Nephron progenitor cell (in vitro differentiated cells): ENCODE measurements at regions not wholly inside any gene's neighbourhood (a gene's known extent, or its start where the extent isn't known, plus 50 kb on each side); places are given as distances from the start of the nearest gene placed in this dataset.
A peak's percentile ranks its signal among the peaks of the same experiment; 100 is the strongest.

Experiments used
- DNase-seq: peaks from one replicate; pipeline ENCODE4 v3.0.0; 2021
- H3K27ac Mint-ChIP-seq: 2 replicates; pipeline ENCODE4 v1.8.0; 2021; ENCODE audit warnings: mild to moderate bottlenecking, moderate library complexity, mixed read lengths
- H3K27me3 Mint-ChIP-seq: 2 replicates; pipeline ENCODE4 v1.8.0; 2021; ENCODE audit warnings: mild to moderate bottlenecking, low read depth, mixed read lengths; ENCODE audit not compliant: poor library complexity
- H3K36me3 Mint-ChIP-seq: 2 replicates; pipeline ENCODE4 v1.8.0; 2021; ENCODE audit warnings: low read depth, mixed read lengths
- H3K4me1 Mint-ChIP-seq: 2 replicates; pipeline ENCODE4 v1.8.0; 2021; ENCODE audit warnings: mixed read lengths
- H3K4me3 Mint-ChIP-seq: 2 replicates; pipeline ENCODE4 v1.8.0; 2021; ENCODE audit warnings: mild to moderate bottlenecking, moderate library complexity, mixed read lengths
- H3K9me3 Mint-ChIP-seq: 2 replicates; pipeline ENCODE4 v1.8.0; 2021; ENCODE audit warnings: mild to moderate bottlenecking, moderate library complexity, mixed read lengths
- TF ChIP-seq, protein P1 (sequence below): fragments of 200-600 bp; sonication (generic); IDR thresholded peaks from 2 replicates; pipeline ENCODE4 v1.5.0; 2021; ENCODE audit warnings: antibody characterized with exemption

DNA sequence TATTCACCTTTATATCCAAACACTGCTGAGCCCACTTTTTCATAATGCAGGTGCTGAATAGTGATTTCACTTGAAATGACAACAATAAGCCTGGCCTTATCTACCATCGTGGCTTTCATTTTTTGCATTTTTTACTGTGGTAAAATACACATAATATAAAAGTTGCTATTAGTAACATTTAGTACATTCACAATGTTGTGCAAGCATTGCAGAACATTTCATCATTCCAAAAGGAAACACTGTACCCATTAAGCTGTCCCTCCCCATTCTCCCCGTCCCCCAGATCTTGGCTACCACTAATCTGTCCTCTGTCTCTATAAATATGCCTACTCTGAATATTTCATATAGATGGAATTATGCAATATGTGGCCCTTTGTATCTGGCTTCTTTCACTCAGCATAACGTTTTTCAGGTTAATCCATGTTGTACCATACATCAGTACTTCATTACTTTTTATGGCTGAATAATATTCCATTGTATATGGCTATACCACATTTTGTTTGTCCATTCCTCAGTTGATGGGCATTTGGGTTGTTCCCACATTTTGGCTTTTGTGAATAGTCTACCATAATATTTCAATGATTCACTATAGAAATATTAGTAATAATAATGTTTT lies 68.5 kb upstream of the ARID5B start:
- Mint-ChIP-seq H3K9me3 (peaks cover 9% of the 10 kb centered on the region), H3K4me3 (no peak overlapping the region), H3K27ac (no peak overlapping the region), H3K36me3 (no peaks in the 10 kb centered on the region), H3K27me3 (no peaks in the 10 kb centered on the region), H3K4me1 (peaks cover 44% of the 10 kb centered on the region)
- no peak for DNase-seq
- TF ChIP-seq, protein P1, sequence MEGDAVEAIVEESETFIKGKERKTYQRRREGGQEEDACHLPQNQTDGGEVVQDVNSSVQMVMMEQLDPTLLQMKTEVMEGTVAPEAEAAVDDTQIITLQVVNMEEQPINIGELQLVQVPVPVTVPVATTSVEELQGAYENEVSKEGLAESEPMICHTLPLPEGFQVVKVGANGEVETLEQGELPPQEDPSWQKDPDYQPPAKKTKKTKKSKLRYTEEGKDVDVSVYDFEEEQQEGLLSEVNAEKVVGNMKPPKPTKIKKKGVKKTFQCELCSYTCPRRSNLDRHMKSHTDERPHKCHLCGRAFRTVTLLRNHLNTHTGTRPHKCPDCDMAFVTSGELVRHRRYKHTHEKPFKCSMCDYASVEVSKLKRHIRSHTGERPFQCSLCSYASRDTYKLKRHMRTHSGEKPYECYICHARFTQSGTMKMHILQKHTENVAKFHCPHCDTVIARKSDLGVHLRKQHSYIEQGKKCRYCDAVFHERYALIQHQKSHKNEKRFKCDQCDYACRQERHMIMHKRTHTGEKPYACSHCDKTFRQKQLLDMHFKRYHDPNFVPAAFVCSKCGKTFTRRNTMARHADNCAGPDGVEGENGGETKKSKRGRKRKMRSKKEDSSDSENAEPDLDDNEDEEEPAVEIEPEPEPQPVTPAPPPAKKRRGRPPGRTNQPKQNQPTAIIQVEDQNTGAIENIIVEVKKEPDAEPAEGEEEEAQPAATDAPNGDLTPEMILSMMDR, result no peak

DNA sequence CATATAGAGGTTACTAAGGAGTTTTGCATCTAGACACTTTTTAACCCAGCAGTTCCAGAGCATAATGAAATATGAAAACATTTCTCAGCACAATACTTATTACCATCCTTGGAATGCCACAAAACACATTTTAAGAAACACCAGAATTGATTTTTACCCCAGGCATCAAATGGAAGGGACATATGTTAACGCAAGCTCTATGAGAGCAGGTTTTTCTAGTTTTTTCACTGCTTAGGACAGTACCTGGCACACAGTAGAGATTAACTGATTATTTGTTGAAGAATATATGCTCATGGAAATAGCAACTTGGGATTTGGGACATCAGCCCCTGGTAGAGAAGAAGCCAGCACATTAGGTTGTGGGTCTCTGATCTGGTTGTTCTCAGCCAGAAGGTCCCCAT lies 67.0 kb upstream of the ARID5B start:
- peaks cover 46% of the 10 kb centered on the region for H3K4me1 Mint-ChIP-seq
- no peak for DNase-seq
- TF ChIP-seq, protein P1, result no peak
- no peaks in the 10 kb centered on the region for H3K36me3 Mint-ChIP-seq
- H3K27ac Mint-ChIP-seq, result no peak overlapping the region
- no peaks in the 10 kb centered on the region for H3K27me3 Mint-ChIP-seq
- no peak overlapping the region for H3K4me3 Mint-ChIP-seq
- H3K9me3 Mint-ChIP-seq, result peaks cover 9% of the 10 kb centered on the region

DNA sequence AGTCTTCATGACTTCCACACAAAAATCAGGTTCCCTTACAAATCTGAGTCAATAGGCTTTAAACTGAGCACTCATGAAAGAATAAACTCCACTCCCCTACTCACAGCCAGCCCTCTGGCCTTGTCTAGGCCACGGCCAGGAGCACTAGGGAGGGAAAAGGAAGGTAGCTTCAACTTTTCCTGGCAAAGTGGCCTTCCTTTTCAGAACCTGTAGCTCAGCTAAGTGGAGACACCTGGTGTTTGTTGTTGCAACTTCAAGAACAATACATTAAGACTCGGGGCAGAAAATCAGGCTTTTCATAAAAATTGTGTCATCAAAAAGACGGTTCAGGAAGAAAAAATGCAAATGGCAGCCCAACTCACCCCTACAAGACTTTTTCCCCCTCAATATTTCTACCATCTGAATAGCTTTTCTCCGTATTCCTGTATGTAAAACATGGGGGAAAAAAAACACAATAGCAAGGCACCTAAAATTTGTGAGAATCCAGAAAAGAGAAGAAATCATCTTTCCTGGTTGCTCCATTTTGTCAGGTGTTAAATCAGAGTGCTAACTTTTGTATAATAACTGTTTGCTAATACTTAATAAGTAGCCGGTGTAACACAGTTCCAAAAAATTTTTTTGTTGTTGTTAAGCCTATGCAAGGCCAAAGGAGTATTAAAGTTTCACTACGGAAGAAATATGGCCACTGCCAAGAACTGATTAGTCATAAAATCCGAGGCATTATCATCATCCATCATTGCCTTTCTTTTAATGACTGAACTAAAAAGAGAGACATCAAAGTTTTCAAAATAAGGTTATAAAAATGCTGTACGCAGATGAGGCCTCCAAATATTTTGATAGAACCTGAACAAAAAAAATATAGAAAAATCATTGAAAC lies 66.2 kb upstream of the ARID5B start:
- H3K4me1 Mint-ChIP-seq, result peaks cover 43% of the 10 kb centered on the region
- DNase-seq, result no peak
- H3K36me3 Mint-ChIP-seq, result no peaks in the 10 kb centered on the region
- no peak overlapping the region for H3K4me3 Mint-ChIP-seq
- no peaks in the 10 kb centered on the region for H3K27me3 Mint-ChIP-seq
- no peak overlapping the region for H3K27ac Mint-ChIP-seq
- H3K9me3 Mint-ChIP-seq, result peaks cover 9% of the 10 kb centered on the region
- TF ChIP-seq, protein P1, result peak; percentile 42

DNA sequence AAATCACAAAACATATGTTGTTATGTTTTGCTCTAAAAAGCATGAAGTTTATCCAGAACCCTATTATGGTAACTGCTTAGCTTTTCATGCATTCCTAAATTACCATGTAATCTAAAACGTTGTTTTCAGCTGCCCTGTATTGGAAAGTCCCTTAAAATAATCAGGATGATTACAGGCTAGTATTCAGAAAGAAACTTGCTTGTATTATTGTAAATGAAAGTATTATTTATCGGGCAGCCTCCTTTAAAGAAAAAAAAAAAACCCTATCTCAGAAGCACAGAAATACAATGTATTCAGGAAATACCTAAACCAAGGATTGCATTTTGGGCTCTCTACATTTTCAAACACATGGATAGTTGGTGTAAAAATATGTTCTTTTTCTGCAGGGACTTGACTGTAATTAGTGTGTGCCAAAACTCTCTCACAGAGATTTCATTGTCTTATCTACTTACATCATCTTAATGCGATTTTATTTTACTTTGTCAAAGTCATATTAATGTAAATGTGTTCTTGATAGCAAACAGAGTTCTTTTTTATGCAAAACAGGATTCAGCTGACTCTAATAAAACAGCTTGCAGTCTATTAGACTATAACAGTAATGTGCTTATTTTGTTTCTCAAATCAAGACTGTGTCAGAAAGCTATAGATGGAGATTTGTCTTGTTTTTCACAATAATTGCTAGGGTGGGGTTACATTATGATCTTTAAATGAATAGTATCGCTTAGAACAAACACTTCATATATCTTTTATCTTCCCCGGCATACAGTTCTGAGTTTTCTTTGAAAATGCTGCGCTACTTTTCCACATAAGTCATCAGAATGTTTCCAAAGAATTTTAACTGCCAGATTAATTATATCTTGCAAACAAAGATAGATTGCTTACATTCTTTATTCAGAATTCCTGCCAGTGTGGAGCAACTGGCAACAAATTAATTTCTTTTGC lies 65.3 kb upstream of the ARID5B start:
- TF ChIP-seq, protein P1, result no peak
- H3K36me3 Mint-ChIP-seq, result no peaks in the 10 kb centered on the region
- H3K4me1 Mint-ChIP-seq, result peaks cover 34% of the 10 kb centered on the region
- no peak for DNase-seq
- no peak overlapping the region for H3K4me3 Mint-ChIP-seq
- H3K27ac Mint-ChIP-seq, result no peak overlapping the region
- H3K27me3 Mint-ChIP-seq, result no peaks in the 10 kb centered on the region
- H3K9me3 Mint-ChIP-seq, result peaks cover 4% of the 10 kb centered on the region

DNA sequence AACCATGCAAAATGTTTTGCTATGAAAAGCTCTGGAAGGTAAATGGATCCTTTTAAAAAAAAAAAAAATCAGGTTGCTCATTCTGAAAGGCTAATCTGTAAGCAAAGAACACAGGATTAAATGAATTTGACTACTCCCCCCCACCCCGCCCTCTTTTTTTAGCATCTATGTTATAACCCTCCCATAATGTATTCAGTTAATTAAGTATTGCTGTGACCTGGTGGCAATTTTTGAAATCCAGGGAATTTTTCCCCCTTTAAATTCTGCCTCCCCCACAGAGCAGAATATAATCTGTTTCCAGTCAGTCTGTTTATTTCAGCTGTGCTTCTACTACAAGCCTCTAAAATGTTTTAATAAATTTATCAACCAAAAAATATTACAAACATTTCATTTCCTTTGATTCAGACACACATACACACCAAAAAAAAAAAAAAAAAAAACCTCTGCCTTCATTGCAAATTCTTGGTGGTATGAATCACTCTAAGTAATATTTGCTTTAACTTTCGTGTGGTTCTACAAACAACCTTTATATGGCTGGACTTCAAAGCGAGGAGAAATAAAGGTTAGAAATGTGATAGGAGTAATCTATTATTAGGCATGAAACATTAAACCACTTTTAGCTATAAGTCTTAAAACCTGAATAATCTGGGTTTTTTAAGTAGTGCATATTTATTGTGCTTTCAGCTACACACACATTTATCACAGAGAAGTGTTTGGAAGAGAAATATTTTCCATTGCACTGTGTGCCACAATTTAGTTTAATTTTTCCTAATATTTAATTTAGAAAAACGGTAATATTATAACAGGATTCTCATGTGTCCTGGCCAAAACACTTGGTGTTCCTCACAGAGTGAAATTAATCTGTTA lies 64.4 kb upstream of the ARID5B start:
- no peak for DNase-seq

More for the DNA sequence above, 64.4 kb upstream of the ARID5B start:
- no peak overlapping the region for H3K4me3 Mint-ChIP-seq
- H3K27ac Mint-ChIP-seq, result no peak overlapping the region
- no peaks in the 10 kb centered on the region for H3K36me3 Mint-ChIP-seq
- peaks cover 34% of the 10 kb centered on the region for H3K4me1 Mint-ChIP-seq
- peaks cover under 1% of the 10 kb centered on the region for H3K9me3 Mint-ChIP-seq
- H3K27me3 Mint-ChIP-seq, result no peaks in the 10 kb centered on the region
- TF ChIP-seq, protein P1, result no peak
